Pons (tissue), 1 donor: ENCODE measurements at regions not wholly inside any gene's neighbourhood (a gene's known extent, or its start where the extent isn't known, plus 50 kb on each side); places are given as distances from the start of the nearest gene placed in this dataset.

ENCODE experiments used
- DNase-seq: peaks from one replicate; pipeline ENCODE4 v3.0.0-alpha.2; 2016; ENCODE audit warnings: low spot score

- no peak for DNase-seq
Measured at GRCh38 chr10:105545101-105545500, 904.0 kb downstream of the SORCS3 start.

GRCh38 chr10:105540381-105540780 lies 899.3 kb downstream of the SORCS3 start:
- DNase-seq, result no peak

GRCh38 chr10:105538874-105539273 lies 897.8 kb downstream of the SORCS3 start:
- DNase-seq, result no peak

- no peak for DNase-seq
Measured at GRCh38 chr10:105535478-105535877, 894.4 kb downstream of the SORCS3 start.

- DNase-seq, result no peak
Measured at GRCh38 chr10:105534086-105534485, 893.0 kb downstream of the SORCS3 start.

- DNase-seq, result no peak
Measured at GRCh38 chr10:105516511-105516910, 875.4 kb downstream of the SORCS3 start.

GRCh38 chr10:105514106-105514505 lies 873.0 kb downstream of the SORCS3 start:
- no peak for DNase-seq

- DNase-seq, result no peak
Measured at GRCh38 chr10:105509517-105509916, 868.4 kb downstream of the SORCS3 start.

- DNase-seq, result no peak
Measured at GRCh38 chr10:105506262-105506661, 865.2 kb downstream of the SORCS3 start.

- DNase-seq, result no peak
Measured at GRCh38 chr10:105503714-105504113, 862.6 kb downstream of the SORCS3 start.

- no peak for DNase-seq
Measured at GRCh38 chr10:105502058-105502457, 861.0 kb downstream of the SORCS3 start.

- no peak for DNase-seq
Measured at GRCh38 chr10:105494944-105495343, 853.9 kb downstream of the SORCS3 start.

GRCh38 chr10:105494303-105494702 lies 853.2 kb downstream of the SORCS3 start:
- DNase-seq, result no peak

GRCh38 chr10:105473170-105473569 lies 832.1 kb downstream of the SORCS3 start:
- no peak for DNase-seq

- DNase-seq, result no peak
Measured at GRCh38 chr10:105468759-105469158, 827.7 kb downstream of the SORCS3 start.

GRCh38 chr10:105466521-105466920 lies 825.4 kb downstream of the SORCS3 start:
- DNase-seq, result no peak

GRCh38 chr10:105434970-105435369 lies 793.9 kb downstream of the SORCS3 start:
- no peak for DNase-seq

GRCh38 chr10:105413997-105414396 lies 772.9 kb downstream of the SORCS3 start:
- DNase-seq, result no peak

GRCh38 chr10:105409370-105409769 lies 768.3 kb downstream of the SORCS3 start:
- DNase-seq, result no peak

- no peak for DNase-seq
Measured at GRCh38 chr10:105406488-105406887, 765.4 kb downstream of the SORCS3 start.

- DNase-seq, result no peak
Measured at GRCh38 chr10:105398202-105398601, 757.1 kb downstream of the SORCS3 start.

- no peak for DNase-seq
Measured at GRCh38 chr10:105391670-105392351, 750.7 kb downstream of the SORCS3 start.

GRCh38 chr10:105387971-105388370 lies 746.9 kb downstream of the SORCS3 start:
- no peak for DNase-seq

GRCh38 chr10:105383978-105384377 lies 742.9 kb downstream of the SORCS3 start:
- no peak for DNase-seq
